PC-3 (cell line): ENCODE measurements at regions not wholly inside any gene's neighbourhood (a gene's known extent, or its start where the extent isn't known, plus 50 kb on each side); places are given as distances from the start of the nearest gene placed in this dataset.
A peak's percentile ranks its signal among the peaks of the same experiment; 100 is the strongest.

Experiments
- ATAC-seq: fragments of 200-7000 bp; cut with Tn5 transposase; 2 replicates; pipeline ENCODE4 v1.9.1; 2020; ENCODE audit warnings: mild to moderate bottlenecking, moderate library complexity
- BruUV-seq: library from RNA; stranded (reverse); fragments of 400-500 nt; replicated peaks from 2 replicates; lab custom pipeline; 2021; lab: Mats Ljungman, UMichigan
- CTCF ChIA-PET: fragments of 300-600 bp; sonication (Branson Sonifier 250); formaldehyde crosslinking; loops from one replicate; lab custom pipeline; 2022; ENCODE audit warnings: antibody characterized with exemption; lab: Charles Lee
- POLR2A ChIA-PET: fragments of 300-600 bp; sonication (Branson Sonifier 250); formaldehyde crosslinking; loops from one replicate; lab custom pipeline; 2022; ENCODE audit warnings: antibody characterized with exemption; ENCODE audit not compliant: unreplicated experiment; lab: Charles Lee
- DNase-seq: peaks from one replicate; pipeline ENCODE4 v3.0.0-alpha.2; 2015
- H2AFZ ChIP-seq: fragments of 300-600 bp; sonication (generic); 2 replicates; pipeline ENCODE4 v1.6.0; 2016; ENCODE audit warnings: antibody characterized with exemption, low read length
- H3F3A ChIP-seq: fragments of 300-600 bp; sonication (generic); one replicate; pipeline ENCODE4 v1.6.0; 2017; ENCODE audit warnings: antibody characterized with exemption, low read length, control low read depth, mild to moderate bottlenecking; ENCODE audit not compliant: unreplicated experiment
- H3K27ac ChIP-seq: fragments of 300-600 bp; sonication (generic); 2 replicates; pipeline ENCODE4 v1.5.1; 2016; ENCODE audit warnings: mild to moderate bottlenecking, low read length
- H3K27me3 ChIP-seq: fragments of 300-600 bp; sonication (generic); 2 replicates; pipeline ENCODE4 v1.6.1; 2016; ENCODE audit warnings: low read length, mixed read lengths
- H3K36me3 ChIP-seq: fragments of 300-600 bp; sonication (generic); 2 replicates; pipeline ENCODE4 v1.6.1; 2016; ENCODE audit warnings: low read depth, mixed run types, low read length, mixed read lengths
- H3K4me1 ChIP-seq: fragments of 300-600 bp; sonication (generic); 2 replicates; pipeline ENCODE4 v1.5.1; 2016; ENCODE audit warnings: low read length; ENCODE audit not compliant: insufficient read depth
- H3K4me2 ChIP-seq: fragments of 300-600 bp; sonication (generic); 2 replicates; pipeline ENCODE4 v1.6.0; 2016; ENCODE audit warnings: low read length
- H3K4me3 ChIP-seq: fragments of 300-600 bp; sonication (generic); 2 replicates; pipeline ENCODE4 v1.5.1; 2016; ENCODE audit warnings: mild to moderate bottlenecking, low read length, mixed read lengths
- H3K79me2 ChIP-seq: fragments of 300-600 bp; sonication (generic); 2 replicates; pipeline ENCODE4 v1.6.1; 2017; ENCODE audit warnings: low read length, mixed read lengths
- H3K9ac ChIP-seq: fragments of 300-600 bp; sonication (generic); 2 replicates; pipeline ENCODE4 v1.6.0; 2016; ENCODE audit warnings: mild to moderate bottlenecking, low read length
- H3K9me2 ChIP-seq: fragments of 300-600 bp; sonication (generic); replicated peaks from 2 replicates; pipeline ENCODE4 v1.6.1; 2016; ENCODE audit warnings: mixed run types, low read length, mixed read lengths
- H3K9me3 ChIP-seq: fragments of 300-600 bp; sonication (generic); 2 replicates; pipeline ENCODE4 v1.6.1; 2016; ENCODE audit warnings: low read length, mixed read lengths
- H4K20me1 ChIP-seq: fragments of 300-600 bp; sonication (generic); 2 replicates; pipeline ENCODE4 v1.6.1; 2016; ENCODE audit warnings: low read length, mixed read lengths
- CTCF ChIP-seq: fragments of 300-600 bp; sonication (generic); conservative IDR thresholded peaks from 2 replicates; pipeline ENCODE4 v1.5.1; 2017; ENCODE audit warnings: antibody characterized with exemption, low read depth, mild to moderate bottlenecking, low read length
- EZH2 ChIP-seq: fragments of 300-600 bp; sonication (generic); IDR thresholded peaks from one replicate; pipeline ENCODE4 v1.6.1; 2017; ENCODE audit warnings: antibody characterized with exemption, mild to moderate bottlenecking, low read length; ENCODE audit not compliant: unreplicated experiment
- EZH2phosphoT487 ChIP-seq: fragments of 300-600 bp; sonication (generic); IDR thresholded peaks from 2 replicates; pipeline ENCODE4 v1.6.1; 2018; ENCODE audit warnings: mild to moderate bottlenecking, antibody characterized with exemption, low read length, borderline replicate concordance
- intact Hi-C: fragments of 100-400 bp; cut with micrococcal nuclease; formaldehyde crosslinking; loops from 2 replicates; pipeline ENCODE4 v1.9.0; 2023

GRCh38 chr6:140623498-140623897 lies 1249.0 kb upstream of the CITED2 start:
- CTCF ChIA-PET: no interaction called here

GRCh38 chr6:140620496-140620895 lies 1246.0 kb upstream of the CITED2 start:
- BruUV-seq: no TSS peak

More at GRCh38 chr6:140623498-140623897, 1249.0 kb upstream of the CITED2 start:
- ATAC-seq (peak; percentile 24), DNase-seq (peak; percentile 62)
- Histone ChIP-seq H3K9me2 (no peaks in the 10 kb centered on the region), H2AFZ (no peak overlapping the region), H3F3A (no peaks in the 10 kb centered on the region), H3K4me2 (no peak overlapping the region), H3K36me3 (no peaks in the 10 kb centered on the region), H3K27ac (peak overlapping the region; percentile 25; the same call in 1 of the 2 replicates), H3K9ac (no peak overlapping the region), H3K9me3 (peaks cover 9% of the 10 kb centered on the region; the same call in 1 of the 2 replicates), H3K79me2 (no peaks in the 10 kb centered on the region), H4K20me1 (no peaks in the 10 kb centered on the region), H3K4me3 (no peak overlapping the region), H3K4me1 (no peaks in the 10 kb centered on the region), H3K27me3 (no peaks in the 10 kb centered on the region)
- POLR2A ChIA-PET: no interaction called here
- intact Hi-C loops: no loop called here
- no peak for TF ChIP-seq EZH2phosphoT487
- no peak for TF ChIP-seq CTCF
- no peak for TF ChIP-seq EZH2
- no TSS peak for BruUV-seq

More at GRCh38 chr6:140620496-140620895, 1246.0 kb upstream of the CITED2 start:
- ChIA-PET CTCF (no interaction called here), POLR2A (no interaction called here)
- no peaks in the 10 kb centered on the region for H4K20me1 ChIP-seq
- H3K4me1 ChIP-seq: no peaks in the 10 kb centered on the region
- H3K9me3 ChIP-seq: no peaks in the 10 kb centered on the region
- no peaks in the 10 kb centered on the region for H3K79me2 ChIP-seq
- DNase-seq (no peak), ATAC-seq (no peak)
- TF ChIP-seq EZH2: no peak
- TF ChIP-seq EZH2phosphoT487: no peak
- no peak for TF ChIP-seq CTCF
- no peaks in the 10 kb centered on the region for H3K27me3 ChIP-seq
- H3F3A ChIP-seq: no peaks in the 10 kb centered on the region
- H3K4me2 ChIP-seq: no peak overlapping the region
- no peaks in the 10 kb centered on the region for H3K9me2 ChIP-seq
- intact Hi-C loops: no loop called here
- no peak overlapping the region for H3K27ac ChIP-seq
- H2AFZ ChIP-seq: no peak overlapping the region
- no peak overlapping the region for H3K9ac ChIP-seq
- H3K4me3 ChIP-seq: no peak overlapping the region
- H3K36me3 ChIP-seq: no peaks in the 10 kb centered on the region
